Cardiac muscle cell (in vitro differentiated cells and primary cell): ENCODE measurements at regions not wholly inside any gene's neighbourhood (a gene's known extent, or its start where the extent isn't known, plus 50 kb on each side); places are given as distances from the start of the nearest gene placed in this dataset.

Experiments
- DNase-seq, 2 donors: peaks; one replicate each; pipeline versions ENCODE4 v3.0.0 to v3.0.0-alpha.2; 2010 to 2017; ENCODE audit warnings: low read depth in 1 of 2, low spot score in 1 of 2
- H3K27ac ChIP-seq: fragments of 200-600 bp; sonication (generic); 2 replicates; pipeline ENCODE4 v1.5.1; 2016
- H3K27me3 ChIP-seq: fragments of 200-600 bp; sonication (generic); 2 replicates; pipeline ENCODE4 v1.6.0; 2016; ENCODE audit warnings: control low read depth
- H3K36me3 ChIP-seq: fragments of 200-600 bp; sonication (generic); 2 replicates; pipeline ENCODE4 v1.5.1; 2016; ENCODE audit warnings: control low read depth
- H3K4me1 ChIP-seq: fragments of 200-600 bp; sonication (generic); 2 replicates; pipeline ENCODE4 v1.8.1; 2017; ENCODE audit warnings: low read depth, mild to moderate bottlenecking, mixed run types
- H3K4me3 ChIP-seq: fragments of 200-600 bp; sonication (generic); 2 replicates; pipeline ENCODE4 v1.5.1; 2016; ENCODE audit warnings: mild to moderate bottlenecking
- H3K9me3 ChIP-seq: fragments of 200-600 bp; sonication (generic); 2 replicates; pipeline ENCODE4 v1.5.1; 2017; ENCODE audit warnings: low read depth, mild to moderate bottlenecking, control low read depth
- TF ChIP-seq, protein P1 (sequence below): IDR thresholded peaks from 2 replicates; pipeline ENCODE4 v1.5.1; 2012; ENCODE audit warnings: low read depth, mild to moderate bottlenecking, low read length

DNA sequence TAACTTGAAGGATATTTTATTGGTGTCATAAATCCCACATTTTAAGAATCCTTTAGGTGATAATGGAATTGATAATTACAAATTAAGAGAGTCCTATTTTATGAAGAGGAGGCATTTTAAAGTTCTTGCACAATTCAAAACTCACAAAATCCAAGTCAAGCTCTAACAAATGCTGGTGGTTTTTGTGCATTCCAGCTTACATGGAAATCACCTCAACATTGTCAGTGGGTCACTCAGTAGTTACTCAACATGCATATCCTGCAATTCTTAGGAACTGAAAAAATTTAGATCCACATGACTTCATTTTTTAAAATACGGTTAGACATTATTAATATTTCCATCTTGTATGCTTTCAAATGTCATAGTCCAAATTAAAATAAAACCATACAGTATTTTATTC, 487.2 kb downstream of the CNTN3 start:
- H3K4me1 ChIP-seq = no peaks in the 10 kb centered on the region
- H3K27ac ChIP-seq = no peak overlapping the region
- H3K27me3 ChIP-seq = no peaks in the 10 kb centered on the region
- no peaks in the 10 kb centered on the region for H3K9me3 ChIP-seq
- TF ChIP-seq, protein P1, sequence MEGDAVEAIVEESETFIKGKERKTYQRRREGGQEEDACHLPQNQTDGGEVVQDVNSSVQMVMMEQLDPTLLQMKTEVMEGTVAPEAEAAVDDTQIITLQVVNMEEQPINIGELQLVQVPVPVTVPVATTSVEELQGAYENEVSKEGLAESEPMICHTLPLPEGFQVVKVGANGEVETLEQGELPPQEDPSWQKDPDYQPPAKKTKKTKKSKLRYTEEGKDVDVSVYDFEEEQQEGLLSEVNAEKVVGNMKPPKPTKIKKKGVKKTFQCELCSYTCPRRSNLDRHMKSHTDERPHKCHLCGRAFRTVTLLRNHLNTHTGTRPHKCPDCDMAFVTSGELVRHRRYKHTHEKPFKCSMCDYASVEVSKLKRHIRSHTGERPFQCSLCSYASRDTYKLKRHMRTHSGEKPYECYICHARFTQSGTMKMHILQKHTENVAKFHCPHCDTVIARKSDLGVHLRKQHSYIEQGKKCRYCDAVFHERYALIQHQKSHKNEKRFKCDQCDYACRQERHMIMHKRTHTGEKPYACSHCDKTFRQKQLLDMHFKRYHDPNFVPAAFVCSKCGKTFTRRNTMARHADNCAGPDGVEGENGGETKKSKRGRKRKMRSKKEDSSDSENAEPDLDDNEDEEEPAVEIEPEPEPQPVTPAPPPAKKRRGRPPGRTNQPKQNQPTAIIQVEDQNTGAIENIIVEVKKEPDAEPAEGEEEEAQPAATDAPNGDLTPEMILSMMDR = no peak
- no peak for DNase-seq
- no peak overlapping the region for H3K4me3 ChIP-seq
- no peaks in the 10 kb centered on the region for H3K36me3 ChIP-seq

DNA sequence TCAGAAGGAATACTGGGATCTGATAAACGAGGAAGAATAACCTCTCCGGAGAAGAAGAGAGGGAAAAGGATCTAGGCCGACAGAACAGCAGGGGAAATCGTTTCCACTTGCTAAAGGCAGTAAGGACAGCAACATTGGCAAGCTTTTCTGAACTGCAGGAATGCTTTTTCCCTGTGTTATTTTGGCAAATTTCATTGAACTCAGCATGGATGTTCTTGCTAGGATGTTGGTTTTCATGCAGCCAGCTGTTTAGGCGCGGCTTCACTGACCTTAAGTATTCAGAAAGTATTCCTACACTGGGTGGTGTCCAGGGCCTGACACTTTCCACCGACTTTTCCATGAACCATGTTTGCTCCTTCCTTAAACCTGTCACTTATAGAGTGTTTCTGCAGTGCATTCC, 489.7 kb downstream of the CNTN3 start:
- Histone ChIP-seq H3K27ac (no peak overlapping the region), H3K9me3 (no peaks in the 10 kb centered on the region), H3K4me1 (no peaks in the 10 kb centered on the region), H3K27me3 (no peaks in the 10 kb centered on the region), H3K4me3 (no peak overlapping the region), H3K36me3 (no peaks in the 10 kb centered on the region)
- TF ChIP-seq, protein P1 = no peak
- no peak for DNase-seq

DNA sequence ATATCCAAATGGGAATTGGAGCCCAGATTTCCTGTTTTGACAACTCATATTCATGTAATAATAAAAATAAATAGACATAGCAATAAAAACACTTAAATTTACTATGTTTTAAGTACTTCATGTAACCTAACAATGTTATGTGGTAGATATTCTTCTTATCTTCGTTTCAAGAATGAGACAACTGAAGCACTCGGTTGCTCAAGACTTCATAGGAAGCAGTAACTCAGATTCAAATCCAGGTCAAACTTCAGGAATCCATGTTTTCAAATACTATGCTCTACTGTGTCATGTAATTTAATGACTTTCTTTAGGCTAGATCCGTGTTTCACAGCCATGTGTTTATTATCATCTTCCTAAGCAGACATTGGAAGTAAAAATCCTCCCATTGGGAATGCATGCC, 492.2 kb downstream of the CNTN3 start:
- Histone ChIP-seq H3K36me3 (no peaks in the 10 kb centered on the region), H3K27me3 (no peaks in the 10 kb centered on the region), H3K4me1 (no peaks in the 10 kb centered on the region), H3K9me3 (no peaks in the 10 kb centered on the region), H3K4me3 (no peak overlapping the region), H3K27ac (no peak overlapping the region)
- DNase-seq = no peak
- TF ChIP-seq, protein P1 = no peak

DNA sequence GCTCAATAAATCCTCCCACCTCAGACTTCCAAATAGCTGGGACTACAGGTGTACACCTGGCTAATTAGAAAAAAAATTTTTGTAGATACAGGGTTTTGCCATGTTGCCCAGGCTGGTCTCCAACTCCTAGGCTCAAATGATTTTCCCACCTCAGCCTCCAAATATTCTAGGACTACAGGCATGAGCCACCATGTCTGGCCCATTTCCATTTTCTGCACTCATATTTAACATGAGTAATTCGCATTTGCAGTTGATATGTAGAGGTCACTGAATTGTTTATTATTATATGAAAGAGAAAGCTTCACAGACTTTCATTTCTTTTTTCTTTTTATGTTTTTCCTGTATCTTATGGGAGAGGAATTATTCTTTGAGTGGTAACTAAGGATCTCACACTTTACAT, 492.7 kb downstream of the CNTN3 start:
- Histone ChIP-seq H3K27me3 (no peaks in the 10 kb centered on the region), H3K9me3 (no peaks in the 10 kb centered on the region), H3K4me1 (no peaks in the 10 kb centered on the region), H3K36me3 (no peaks in the 10 kb centered on the region), H3K27ac (no peak overlapping the region), H3K4me3 (no peak overlapping the region)
- no peak for DNase-seq
- TF ChIP-seq, protein P1 = no peak

DNA sequence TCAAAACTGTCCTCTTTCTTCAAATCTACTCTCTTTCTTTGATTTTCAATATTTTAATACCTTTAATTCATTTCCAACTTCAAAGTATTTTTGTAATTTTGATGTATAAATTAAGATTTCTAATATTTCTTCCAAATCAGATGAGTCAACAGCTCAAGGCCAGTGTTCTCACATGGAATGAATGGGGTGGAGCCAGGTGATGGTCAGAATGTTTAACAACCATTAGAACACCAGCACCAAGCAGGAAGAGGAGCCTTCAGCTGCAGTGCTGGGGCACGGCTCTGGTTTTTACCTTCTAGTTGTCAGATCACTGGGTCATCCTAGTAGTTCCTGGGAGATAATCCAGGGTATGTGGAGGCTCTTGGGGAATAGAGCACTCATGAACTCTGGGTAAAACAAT, 494.5 kb upstream of the PDZRN3 start:
- Histone ChIP-seq H3K9me3 (no peaks in the 10 kb centered on the region), H3K27ac (no peak overlapping the region), H3K4me1 (no peaks in the 10 kb centered on the region), H3K4me3 (no peak overlapping the region), H3K27me3 (no peaks in the 10 kb centered on the region), H3K36me3 (no peaks in the 10 kb centered on the region)
- TF ChIP-seq, protein P1 = no peak
- no peak for DNase-seq

DNA sequence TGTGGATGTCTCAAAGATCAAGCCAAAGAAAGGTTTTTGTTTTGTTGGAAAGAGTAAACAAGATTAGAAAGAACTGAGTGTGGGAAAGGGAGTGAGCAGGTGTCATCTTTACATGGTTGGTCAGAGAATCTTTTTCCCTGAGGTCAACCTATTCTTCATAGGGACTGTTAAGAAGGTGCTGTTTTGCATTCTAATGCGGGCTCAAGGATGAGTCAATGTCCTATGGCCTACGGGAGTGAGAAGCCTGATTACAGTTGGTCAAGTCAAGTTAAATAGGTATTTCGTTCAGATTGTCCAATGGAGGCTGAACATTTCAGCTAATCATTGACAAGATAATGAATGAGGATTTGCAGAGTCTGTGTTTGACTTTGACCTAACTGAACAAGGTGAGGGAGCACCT, 491.2 kb upstream of the PDZRN3 start:
- H3K27ac ChIP-seq = no peak overlapping the region
- H3K36me3 ChIP-seq = no peaks in the 10 kb centered on the region
- no peaks in the 10 kb centered on the region for H3K27me3 ChIP-seq
- no peaks in the 10 kb centered on the region for H3K4me1 ChIP-seq
- no peak for DNase-seq
- no peaks in the 10 kb centered on the region for H3K9me3 ChIP-seq
- no peak overlapping the region for H3K4me3 ChIP-seq
- TF ChIP-seq, protein P1 = no peak
